BLaER1 treated with 17β-estradiol and CSF1 and Interleukin-3, amounts not matched to agents 10 nM and 100 nM (cell line): ENCODE measurements at regions not wholly inside any gene's neighbourhood (a gene's known extent, or its start where the extent isn't known, plus 50 kb on each side); places are given as distances from the start of the nearest gene placed in this dataset.
"Not testable (repeated sequence)": the region's sequence is repeated elsewhere in the genome, so short reads cannot be mapped to it uniquely, and the experiment has no call there.

Source experiments
- H3K27ac ChIP-seq, 11 experiments: shearing (Covaris generic); formaldehyde crosslinking; 2 replicates each; pipeline ENCODE4 v1.8.1; 2022
- H3K27me3 ChIP-seq, 11 experiments: shearing (Covaris generic); formaldehyde crosslinking; 2 replicates each; pipeline ENCODE4 v1.8.1; 2022
- H3K36me3 ChIP-seq, 11 experiments: shearing (Covaris generic); formaldehyde crosslinking; 2 replicates each; pipeline ENCODE4 v1.8.1; 2022
- H3K4me1 ChIP-seq, 10 experiments: shearing (Covaris generic); formaldehyde crosslinking; 2 replicates each; pipeline ENCODE4 v1.8.1; 2022
- H3K4me2 ChIP-seq, 11 experiments: shearing (Covaris generic); formaldehyde crosslinking; 2 replicates each; pipeline ENCODE4 v1.8.1; 2022
- H3K4me3 ChIP-seq, 10 experiments: shearing (Covaris generic); formaldehyde crosslinking; 2 replicates each; pipeline ENCODE4 v1.8.1; 2022
- H3K9ac ChIP-seq, 11 experiments: shearing (Covaris generic); formaldehyde crosslinking; 2 replicates each; pipeline ENCODE4 v1.8.1; 2022
- H3K9me3 ChIP-seq, 11 experiments: shearing (Covaris generic); formaldehyde crosslinking; replicated peaks in 1 of 11; 2 replicates each; pipeline ENCODE4 v1.8.1; 2022
- H4K20me1 ChIP-seq, 11 experiments: shearing (Covaris generic); formaldehyde crosslinking; 2 replicates each; pipeline ENCODE4 v1.8.1; 2022
- Cebpa-rat ChIP-seq, 11 experiments: shearing (Covaris generic); IDR thresholded peaks; 2 replicates each; pipeline ENCODE4 v1.8.1; 2022

- H3K9me3 ChIP-seq, result peaks cover 0 to 12% (median 4%) of the 10 kb centered on the region in 11 experiments; a peak in 5 of 22 replicates
- no peak overlapping the region for H3K9ac ChIP-seq
- no peak overlapping the region for H3K4me3 ChIP-seq
- H3K4me2 ChIP-seq, result peak overlapping the region in 3 of 11 experiments; percentile 21 to 38 (median 37); a peak in 2 of 22 replicates
- peaks cover 0 to 5% (median 2%) of the 10 kb centered on the region in 10 experiments; a peak in 5 of 20 replicates for H3K4me1 ChIP-seq
- no peaks in the 10 kb centered on the region for H4K20me1 ChIP-seq
- H3K27ac ChIP-seq, result no peak overlapping the region
- no peaks in the 10 kb centered on the region for H3K36me3 ChIP-seq
- no peak for TF ChIP-seq Cebpa-rat (IDR thresholded peaks at IDR 0.05)
- H3K27me3 ChIP-seq, result no peaks in the 10 kb centered on the region
These were observed 286.6 kb downstream of the SEMA3D start for GRCh38 chr7:84900215-84900614.

GRCh38 chr7:84895563-84895962 lies 291.3 kb downstream of the SEMA3D start:
- peaks cover 0 to 16% (median 5%) of the 10 kb centered on the region in 11 experiments; a peak in 5 of 22 replicates for H3K9me3 ChIP-seq
- no peak for TF ChIP-seq Cebpa-rat (IDR thresholded peaks at IDR 0.05)
- no peaks in the 10 kb centered on the region for H4K20me1 ChIP-seq
- H3K27me3 ChIP-seq, result no peaks in the 10 kb centered on the region
- H3K4me2 ChIP-seq, result no peak overlapping the region
- H3K4me3 ChIP-seq, result no peak overlapping the region
- no peaks in the 10 kb centered on the region for H3K36me3 ChIP-seq
- H3K9ac ChIP-seq, result no peak overlapping the region
- H3K4me1 ChIP-seq, result peaks cover 0 to 5% (median 2%) of the 10 kb centered on the region in 10 experiments; a peak in 5 of 20 replicates
- no peak overlapping the region for H3K27ac ChIP-seq

GRCh38 chr7:84883570-84883969 lies 303.3 kb downstream of the SEMA3D start:
- not testable (repeated sequence) for H3K27ac ChIP-seq, H3K36me3 ChIP-seq, H3K4me2 ChIP-seq, H3K4me1 ChIP-seq, H3K27me3 ChIP-seq, H3K4me3 ChIP-seq, H4K20me1 ChIP-seq, H3K9ac ChIP-seq
- peaks cover 6 to 20% (median 8%) of the 10 kb centered on the region in 11 experiments; a peak in 20 of 22 replicates for H3K9me3 ChIP-seq

- H3K27me3 ChIP-seq, H3K27ac ChIP-seq, H3K4me3 ChIP-seq, H4K20me1 ChIP-seq, H3K9ac ChIP-seq, H3K4me1 ChIP-seq, H3K4me2 ChIP-seq, H3K36me3 ChIP-seq: not testable (repeated sequence)
- H3K9me3 ChIP-seq, result peaks cover 6 to 20% (median 8%) of the 10 kb centered on the region in 11 experiments; a peak in 20 of 22 replicates
These were observed 306.4 kb downstream of the SEMA3D start for GRCh38 chr7:84880326-84880997.

GRCh38 chr7:84879570-84880325 lies 307.1 kb downstream of the SEMA3D start:
- Histone ChIP-seq H3K9ac (no peak overlapping the region), H3K4me1 (no peaks in the 10 kb centered on the region)

GRCh38 chr7:84877943-84878570 lies 308.8 kb downstream of the SEMA3D start:
- H4K20me1 ChIP-seq, result no peaks in the 10 kb centered on the region
- H3K4me1 ChIP-seq, result no peaks in the 10 kb centered on the region

More at GRCh38 chr7:84879570-84880325, 307.1 kb downstream of the SEMA3D start:
- Histone ChIP-seq H3K27me3 (no peaks in the 10 kb centered on the region), H3K4me3 (no peak overlapping the region), H3K9me3 (peaks cover 6 to 20% (median 8%) of the 10 kb centered on the region in 11 experiments; a peak in 20 of 22 replicates), H3K27ac (no peak overlapping the region), H4K20me1 (no peaks in the 10 kb centered on the region), H3K4me2 (no peak overlapping the region), H3K36me3 (no peaks in the 10 kb centered on the region)
- no peak for TF ChIP-seq Cebpa-rat (IDR thresholded peaks at IDR 0.05)

GRCh38 chr7:84876061-84876821 lies 310.6 kb downstream of the SEMA3D start:
- Histone ChIP-seq H3K27ac (no peak overlapping the region), H3K9ac (no peak overlapping the region), H3K27me3 (no peaks in the 10 kb centered on the region), H3K4me1 (no peaks in the 10 kb centered on the region), H3K4me2 (no peak overlapping the region), H3K9me3 (peaks cover 6 to 12% (median 8%) of the 10 kb centered on the region in 11 experiments; a peak in 20 of 22 replicates), H4K20me1 (no peaks in the 10 kb centered on the region), H3K4me3 (no peak overlapping the region), H3K36me3 (no peaks in the 10 kb centered on the region)
- TF ChIP-seq Cebpa-rat (IDR thresholded peaks at IDR 0.05), result no peak

More at GRCh38 chr7:84877943-84878570, 308.8 kb downstream of the SEMA3D start:
- TF ChIP-seq Cebpa-rat (IDR thresholded peaks at IDR 0.05), result no peak
- Histone ChIP-seq H3K27me3 (no peaks in the 10 kb centered on the region), H3K4me2 (no peak overlapping the region), H3K4me3 (no peak overlapping the region), H3K9me3 (peaks cover 6 to 15% (median 8%) of the 10 kb centered on the region in 11 experiments; a peak in 20 of 22 replicates), H3K9ac (no peak overlapping the region), H3K36me3 (no peaks in the 10 kb centered on the region), H3K27ac (no peak overlapping the region)

GRCh38 chr7:84865560-84865959 lies 321.3 kb downstream of the SEMA3D start:
- no peak overlapping the region for H3K27ac ChIP-seq
- no peak overlapping the region for H3K4me2 ChIP-seq
- H3K9me3 ChIP-seq, result no peaks in the 10 kb centered on the region
- no peaks in the 10 kb centered on the region for H3K27me3 ChIP-seq
- TF ChIP-seq Cebpa-rat (IDR thresholded peaks at IDR 0.05), result no peak
- no peaks in the 10 kb centered on the region for H3K4me1 ChIP-seq
- H3K9ac ChIP-seq, result no peak overlapping the region
- H3K36me3 ChIP-seq, result no peaks in the 10 kb centered on the region
- no peaks in the 10 kb centered on the region for H4K20me1 ChIP-seq
- no peak overlapping the region for H3K4me3 ChIP-seq

GRCh38 chr7:84857336-84857735 lies 329.5 kb downstream of the SEMA3D start:
- no peak for TF ChIP-seq Cebpa-rat (IDR thresholded peaks at IDR 0.05)
- H3K36me3 ChIP-seq, result no peaks in the 10 kb centered on the region
- no peak overlapping the region for H3K9ac ChIP-seq

More at GRCh38 chr7:84857336-84857735, 329.5 kb downstream of the SEMA3D start:
- H3K4me2 ChIP-seq, result no peak overlapping the region
- no peaks in the 10 kb centered on the region for H4K20me1 ChIP-seq
- H3K4me1 ChIP-seq, result no peaks in the 10 kb centered on the region
- no peaks in the 10 kb centered on the region for H3K27me3 ChIP-seq
- peaks cover 0 to 22% (median 0%) of the 10 kb centered on the region in 11 experiments; a peak in 6 of 22 replicates for H3K9me3 ChIP-seq
- no peak overlapping the region for H3K4me3 ChIP-seq
- no peak overlapping the region for H3K27ac ChIP-seq
